Body of pancreas (tissue), 4 donors: ENCODE measurements at regions not wholly inside any gene's neighbourhood (a gene's known extent, or its start where the extent isn't known, plus 50 kb on each side); places are given as distances from the start of the nearest gene placed in this dataset.
"Not testable (repeated sequence)": the region's sequence is repeated elsewhere in the genome, so short reads cannot be mapped to it uniquely, and the experiment has no call there.

ENCODE experiments used
- CTCF ChIP-seq, 7 experiments: fragments of 450-650 bp in 4 of 7; fragments of 200-600 bp in 3 of 7; sonication (generic) in 3 of 7; IDR thresholded peaks; one replicate each; pipeline ENCODE4 v1.5.1; 2016 to 2019; ENCODE audit warnings: antibody characterized with exemption in 7 of 7
- POLR2A ChIP-seq, 3 donors: fragments of 450-650 bp; IDR thresholded peaks; one replicate each; pipeline ENCODE4 v1.6.1; 2016; ENCODE audit warnings: antibody characterized with exemption in 3 of 3, mild to moderate bottlenecking in 2 of 3

GRCh38 chr4:117138732-117139131, 53.4 kb upstream of the TRAM1L1 start:
- TF ChIP-seq CTCF, POLR2A (IDR thresholded peaks at IDR 0.05): not testable (repeated sequence)
